HG03469 (cell line): ENCODE measurements at regions not wholly inside any gene's neighbourhood (a gene's known extent, or its start where the extent isn't known, plus 50 kb on each side); places are given as distances from the start of the nearest gene placed in this dataset.

Experiments used
- ATAC-seq: cut with Tn5 transposase; IDR thresholded peaks from one replicate; pipeline ENCODE4 v1.9.1; 2021; ENCODE audit warnings: mild to moderate bottlenecking, moderate library complexity, moderate number of reproducible peaks; ENCODE audit not compliant: unreplicated experiment

DNA sequence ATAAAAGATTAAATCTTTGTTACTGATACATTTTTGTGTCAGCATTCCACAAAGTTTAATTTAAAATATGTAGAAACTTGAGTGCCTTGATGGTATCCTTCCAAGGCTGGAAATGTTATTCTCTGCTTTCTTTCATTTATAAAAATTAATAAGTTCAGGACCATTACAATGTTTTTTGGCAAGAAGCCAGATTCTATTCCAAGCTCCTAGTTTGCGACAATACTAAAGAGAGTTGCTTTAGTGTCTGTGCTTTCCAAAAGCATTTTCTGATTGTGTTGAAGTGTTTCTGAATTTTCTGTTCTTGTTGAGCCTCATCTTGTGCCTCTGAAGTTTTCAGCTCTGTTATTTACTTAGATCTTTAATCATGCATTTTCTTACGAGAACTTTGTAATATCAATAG, 516.2 kb downstream of the KCTD8 start:
- no peak for ATAC-seq

GRCh38 chr4:43943998-43944397, 504.6 kb downstream of the KCTD8 start:
- ATAC-seq, result no peak

GRCh38 chr4:43959976-43960375, 488.6 kb downstream of the KCTD8 start:
- no peak for ATAC-seq

- no peak for ATAC-seq
Measured at GRCh38 chr4:43968011-43968410, 480.6 kb downstream of the KCTD8 start.

DNA sequence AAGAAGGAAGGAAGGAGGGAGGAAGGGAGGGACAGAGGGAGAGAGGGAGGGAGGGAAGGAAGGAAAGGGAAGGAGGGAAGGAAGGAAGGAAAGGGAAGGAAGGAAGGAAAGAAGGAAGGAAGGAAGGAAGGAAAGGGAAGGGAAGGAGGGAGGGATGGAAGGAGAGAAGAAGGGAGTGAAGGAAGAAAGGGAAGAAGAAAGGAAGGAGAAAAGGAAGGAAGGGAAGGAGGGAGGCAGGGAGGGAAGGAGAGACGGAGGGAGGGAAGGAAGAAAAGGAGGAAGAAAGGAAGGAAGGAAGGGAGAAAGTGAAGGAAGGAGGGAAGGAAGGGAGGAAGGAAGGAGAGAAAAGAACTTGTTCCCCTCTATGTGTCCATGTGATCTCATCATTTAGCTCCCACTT, 465.0 kb downstream of the KCTD8 start:
- ATAC-seq, result no peak

- no peak for ATAC-seq
Measured at GRCh38 chr4:43987331-43987944, 461.2 kb downstream of the KCTD8 start.

DNA sequence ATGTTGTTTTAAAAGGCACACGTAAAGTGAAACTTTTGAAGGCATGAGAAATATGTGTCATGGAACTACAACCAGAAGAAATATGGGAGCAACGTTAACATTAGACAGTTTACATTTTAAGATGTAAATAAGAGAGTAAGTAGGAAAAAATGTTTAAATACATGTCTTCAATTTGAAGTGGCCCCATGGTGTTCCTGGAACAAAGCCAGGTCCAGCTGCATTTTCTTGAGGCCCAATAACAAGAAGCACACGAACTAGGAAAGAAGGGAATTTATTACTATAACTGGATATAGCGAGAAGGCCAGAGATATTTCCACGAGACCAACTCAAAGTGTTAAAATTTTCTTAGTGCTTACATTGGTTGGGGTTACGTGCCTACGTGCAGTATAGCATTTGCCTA, 458.1 kb downstream of the KCTD8 start:
- ATAC-seq, result no peak

DNA sequence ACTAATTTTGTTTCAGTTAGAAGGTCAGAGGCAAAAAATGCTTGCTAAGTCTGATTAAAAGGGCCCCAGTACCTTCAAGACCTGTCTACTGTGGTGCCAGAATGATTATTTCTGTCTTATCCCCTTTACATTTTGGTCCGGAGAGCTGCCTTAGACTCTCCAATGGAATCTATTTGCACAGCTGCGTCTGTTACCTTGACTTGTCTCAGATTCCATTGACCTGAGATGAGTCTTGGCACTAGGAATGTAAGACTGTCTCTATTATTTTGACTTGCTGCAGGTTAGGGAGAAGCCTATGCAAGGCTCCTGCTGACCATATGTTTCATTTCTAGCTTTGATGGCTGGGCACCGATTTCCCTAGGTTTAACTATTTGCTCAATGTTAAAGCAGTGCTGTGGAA, 457.6 kb downstream of the KCTD8 start:
- ATAC-seq, result no peak

DNA sequence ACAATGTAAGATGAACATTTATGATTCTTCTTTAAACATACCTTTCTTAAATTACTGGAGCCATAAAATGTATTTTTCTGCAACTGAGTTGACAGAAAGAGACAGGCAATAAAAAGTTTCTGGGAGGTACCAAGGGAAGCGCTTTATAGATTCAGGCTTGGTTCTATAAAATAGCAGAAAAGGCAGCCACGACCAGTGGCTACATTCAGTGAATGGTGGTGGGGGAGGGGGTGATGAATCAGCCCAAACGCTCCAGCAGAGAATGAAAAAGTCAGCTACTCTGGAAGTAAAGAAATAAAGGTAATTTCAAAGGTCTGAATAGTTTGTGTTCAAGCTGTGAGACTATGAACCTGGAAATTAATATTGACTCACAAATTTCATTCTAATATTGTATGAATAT, 456.1 kb downstream of the KCTD8 start:
- ATAC-seq, result no peak

DNA sequence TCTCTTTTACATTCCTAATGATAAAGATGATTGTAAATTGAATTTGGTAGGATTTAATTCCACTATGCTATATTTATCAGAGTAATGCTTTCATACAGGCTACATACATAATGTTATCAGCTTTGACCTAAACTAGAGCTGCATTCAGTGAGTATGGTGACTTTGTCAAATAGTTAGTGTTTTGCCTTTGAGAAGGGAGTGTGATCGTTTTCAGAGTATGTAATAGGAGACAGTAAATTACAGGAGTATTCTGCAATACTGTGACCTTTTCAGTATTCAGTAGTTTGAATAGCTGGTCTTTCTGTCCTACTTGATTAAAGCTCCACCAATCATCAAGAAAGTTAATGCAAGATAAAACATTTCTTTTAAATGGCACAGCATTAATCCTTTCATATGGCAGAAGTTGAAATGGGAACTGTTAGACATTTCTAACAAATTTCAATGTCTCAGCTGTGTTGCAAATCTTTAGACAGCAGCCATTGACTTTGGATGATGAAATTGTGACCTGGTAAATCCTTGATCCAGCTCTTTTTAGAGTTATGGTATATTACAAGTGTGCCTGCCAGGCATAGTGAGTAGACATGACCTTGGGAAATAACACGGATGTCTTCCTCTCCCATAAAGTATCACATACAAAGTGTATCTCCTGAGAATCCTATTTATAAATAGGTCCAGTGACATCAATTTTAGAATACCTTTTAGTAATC, 455.3 kb downstream of the KCTD8 start:
- no peak for ATAC-seq

DNA sequence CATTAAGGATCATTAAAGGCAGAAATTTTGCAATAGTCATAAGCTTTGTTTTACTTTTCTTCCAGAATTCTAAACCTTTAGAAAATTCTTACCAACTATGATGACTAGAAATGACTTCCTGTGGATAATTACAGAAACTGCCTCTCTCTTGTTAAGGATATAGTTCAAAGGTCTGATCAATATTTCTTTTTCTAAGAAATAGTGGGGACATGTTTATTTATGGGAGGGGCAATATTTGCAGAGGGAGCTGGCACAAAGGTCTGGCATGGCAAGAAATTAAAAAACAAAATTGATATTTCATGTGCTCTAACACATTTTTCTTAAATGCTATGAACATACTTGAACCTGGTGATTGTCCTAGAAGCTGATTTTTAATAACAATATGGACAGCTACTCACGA, 448.9 kb downstream of the KCTD8 start:
- no peak for ATAC-seq

DNA sequence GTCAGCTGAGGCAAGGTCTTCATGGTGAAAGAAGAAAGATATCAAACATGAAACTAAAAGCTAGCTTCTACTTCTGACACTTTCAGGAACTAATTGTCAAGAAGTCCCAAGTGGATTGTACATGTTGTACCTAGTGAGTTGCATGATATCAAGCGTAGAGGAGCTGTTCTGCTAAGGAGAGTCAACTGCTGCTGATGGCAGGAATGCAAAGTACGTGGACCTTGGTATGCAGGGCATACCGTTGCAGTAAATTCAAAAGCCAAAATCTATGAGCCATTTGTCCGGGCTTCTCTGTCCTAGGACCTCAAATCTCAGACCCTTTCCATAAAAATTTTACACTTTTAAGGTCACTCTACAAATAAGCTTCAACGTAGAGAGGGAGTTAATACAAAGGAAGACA, 446.2 kb downstream of the KCTD8 start:
- ATAC-seq, result no peak

DNA sequence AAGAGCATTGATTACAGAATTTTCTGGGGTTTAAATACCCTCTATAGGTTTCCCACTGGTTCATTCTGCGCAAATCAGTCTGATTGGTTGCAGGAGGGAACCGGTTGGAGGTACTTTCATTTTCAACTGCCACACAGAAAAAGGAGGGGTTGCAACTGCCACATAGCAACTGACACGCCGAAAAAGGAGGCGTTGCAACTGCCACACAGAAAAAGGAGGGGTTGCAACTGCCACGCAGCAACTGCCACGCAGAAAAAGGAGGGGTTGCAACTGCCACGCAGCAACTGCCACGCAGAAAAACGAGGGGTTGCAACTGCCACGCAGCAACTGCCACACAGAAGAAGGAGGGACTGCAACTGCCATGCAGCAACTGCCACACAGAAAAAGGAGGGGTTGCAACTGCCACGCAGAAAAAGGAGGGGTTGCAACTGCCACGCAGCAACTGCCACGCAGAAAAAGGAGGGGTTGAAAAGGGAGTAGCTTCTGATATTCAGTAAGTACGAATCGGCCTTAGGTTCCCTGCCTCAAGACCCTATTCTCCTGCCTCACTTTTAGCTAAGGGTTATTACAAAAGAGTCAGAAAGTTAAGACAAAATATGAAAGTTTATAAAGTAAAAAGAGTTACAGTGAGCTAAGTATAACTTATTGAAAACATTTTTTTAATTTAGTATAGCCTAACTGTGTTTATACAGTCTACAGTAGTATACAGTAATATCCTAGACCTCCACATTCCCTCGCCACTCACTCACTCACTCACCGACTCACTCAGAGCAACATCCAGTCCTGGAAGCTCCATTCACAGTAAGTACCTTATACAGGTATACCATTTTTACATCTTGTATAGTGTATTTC, 431.8 kb downstream of the KCTD8 start:
- ATAC-seq, result no peak

DNA sequence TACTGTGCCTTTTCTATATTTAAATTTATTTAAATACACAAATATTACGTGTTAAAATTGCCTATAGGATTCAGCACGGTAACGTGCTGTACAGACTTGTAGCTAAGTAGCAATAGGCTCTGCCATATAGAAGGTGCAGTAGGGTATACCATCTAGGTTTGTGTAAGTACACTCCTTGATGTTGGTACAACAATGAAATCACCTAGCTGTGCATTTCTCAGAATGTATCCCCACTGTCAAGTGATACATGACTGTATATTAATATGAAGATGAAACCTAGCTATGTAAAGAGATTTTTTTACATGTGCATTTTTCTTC, 431.2 kb downstream of the KCTD8 start:
- no peak for ATAC-seq

GRCh38 chr4:44019721-44020120, 428.9 kb downstream of the KCTD8 start:
- ATAC-seq, result no peak

DNA sequence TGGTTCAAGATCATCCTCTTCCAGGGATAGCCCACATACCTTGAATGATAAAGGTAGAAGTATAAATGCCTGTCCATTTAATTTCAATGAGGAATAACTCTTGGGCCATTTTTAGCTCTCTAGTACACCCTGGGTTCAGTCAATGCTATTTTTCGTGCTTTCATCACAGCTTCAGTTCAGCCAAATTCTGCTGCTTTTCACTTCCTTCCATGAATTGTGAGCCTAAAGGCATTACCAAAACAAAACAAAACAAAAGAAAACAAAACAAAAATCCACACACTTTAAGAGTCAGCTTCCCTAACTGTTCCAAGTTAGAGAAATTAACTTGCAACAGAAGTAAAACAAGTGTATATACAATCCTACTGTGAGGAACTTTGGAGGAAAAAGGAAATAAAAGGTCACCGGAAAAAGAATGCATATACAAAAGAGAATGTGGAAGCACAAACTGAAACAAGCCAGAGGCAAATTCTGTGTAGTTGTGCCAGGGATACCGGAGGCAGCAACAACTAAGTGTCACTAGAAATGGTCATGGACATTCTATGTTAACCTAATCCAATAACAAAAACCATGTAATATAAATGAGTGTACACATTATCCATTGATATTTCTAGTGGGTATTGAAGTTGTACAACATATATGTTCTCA, 423.1 kb downstream of the KCTD8 start:
- no peak for ATAC-seq

GRCh38 chr4:44038811-44039210, 409.8 kb downstream of the KCTD8 start:
- ATAC-seq, result no peak

DNA sequence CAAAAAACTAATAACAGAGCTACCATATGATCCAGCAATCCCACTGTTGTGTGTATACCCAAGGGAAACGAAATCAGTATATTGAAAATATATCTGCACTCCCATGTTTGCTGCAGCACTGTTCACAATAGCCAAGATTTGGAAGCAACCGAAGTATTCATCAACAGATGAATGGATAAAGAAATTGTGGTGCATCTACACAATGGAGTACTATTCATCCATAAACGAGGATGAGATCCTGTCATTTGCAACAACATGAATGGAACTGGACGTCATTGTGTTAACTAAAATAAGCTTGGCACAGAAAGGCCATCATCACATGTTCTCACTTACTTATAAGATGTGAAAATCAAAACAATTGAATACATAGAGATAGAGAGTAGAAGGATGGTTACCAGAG, 402.1 kb downstream of the KCTD8 start:
- no peak for ATAC-seq

GRCh38 chr4:44056721-44057151, 391.9 kb downstream of the KCTD8 start:
- no peak for ATAC-seq

GRCh38 chr4:44070843-44071242, 377.8 kb downstream of the KCTD8 start:
- no peak for ATAC-seq
